OCI-LY3 (cell line): ENCODE measurements at regions not wholly inside any gene's neighbourhood (a gene's known extent, or its start where the extent isn't known, plus 50 kb on each side); places are given as distances from the start of the nearest gene placed in this dataset.

Experiments
- H2AFZ ChIP-seq: fragments of 200-600, 300-600 bp; shearing (Covaris generic); 2 replicates; pipeline ENCODE4 v1.6.0; 2014; ENCODE audit warnings: antibody characterized with exemption, low read depth, low read length
- H3K27ac ChIP-seq: fragments of 200-600, 300-600 bp; sonication (generic); 2 replicates; pipeline ENCODE4 v1.5.1; 2014; ENCODE audit warnings: mild to moderate bottlenecking, low read length, moderate library complexity, mixed read lengths
- H3K27me3 ChIP-seq: fragments of 200-600, 300-600 bp; sonication (generic); 2 replicates; pipeline ENCODE4 v1.6.1; 2014; ENCODE audit warnings: low read depth, low read length, mixed read lengths
- H3K36me3 ChIP-seq: fragments of 200-600, 300-600 bp; sonication (generic); replicated peaks from 2 replicates; pipeline ENCODE3; 2014; ENCODE audit warnings: low read depth, low read length, mixed read lengths
- H3K4me1 ChIP-seq: fragments of 300-600, 200-600 bp; sonication (generic); 2 replicates; pipeline ENCODE4 v1.6.1; 2014; ENCODE audit warnings: low read length, mixed read lengths
- H3K4me2 ChIP-seq: fragments of 200-600, 300-600 bp; sonication (generic); 2 replicates; pipeline ENCODE4 v1.6.1; 2014; ENCODE audit warnings: low read length, mixed read lengths
- H3K4me3 ChIP-seq: fragments of 300-600, 200-600 bp; sonication (generic); 2 replicates; pipeline ENCODE4 v1.5.1; 2014; ENCODE audit warnings: antibody characterized with exemption, mild to moderate bottlenecking, low read length, moderate library complexity
- H3K79me2 ChIP-seq: fragments of 300-600, 200-600 bp; shearing (Covaris generic); 2 replicates; pipeline ENCODE4 v1.6.1; 2014; ENCODE audit warnings: mild to moderate bottlenecking, low read length, mixed read lengths
- H3K9ac ChIP-seq: fragments of 300-600, 200-600 bp; shearing (Covaris generic); 2 replicates; pipeline ENCODE4 v1.6.0; 2014; ENCODE audit warnings: mild to moderate bottlenecking, low read length, moderate library complexity
- H3K9me3 ChIP-seq: fragments of 200-600, 300-600 bp; shearing (Covaris generic); 2 replicates; pipeline ENCODE4 v1.6.1; 2014; ENCODE audit warnings: low read length, mixed read lengths; ENCODE audit not compliant: insufficient read depth
- H4K20me1 ChIP-seq: fragments of 200-600, 300-600 bp; sonication (generic); 2 replicates; pipeline ENCODE4 v1.6.1; 2016; ENCODE audit warnings: low read length, mixed read lengths; ENCODE audit not compliant: insufficient read depth
- EZH2phosphoT487 ChIP-seq: fragments of 200-600 bp; shearing (Covaris generic); IDR thresholded peaks from 2 replicates; pipeline ENCODE4 v1.6.1; 2018; ENCODE audit warnings: antibody characterized with exemption, mixed run types, low read depth
- TF ChIP-seq, protein P1 (sequence below): fragments of 200-600, 300-600 bp; sonication (generic); IDR thresholded peaks from 2 replicates; pipeline ENCODE4 v1.5.1; 2014; ENCODE audit warnings: antibody characterized with exemption, low read length, low read depth

DNA sequence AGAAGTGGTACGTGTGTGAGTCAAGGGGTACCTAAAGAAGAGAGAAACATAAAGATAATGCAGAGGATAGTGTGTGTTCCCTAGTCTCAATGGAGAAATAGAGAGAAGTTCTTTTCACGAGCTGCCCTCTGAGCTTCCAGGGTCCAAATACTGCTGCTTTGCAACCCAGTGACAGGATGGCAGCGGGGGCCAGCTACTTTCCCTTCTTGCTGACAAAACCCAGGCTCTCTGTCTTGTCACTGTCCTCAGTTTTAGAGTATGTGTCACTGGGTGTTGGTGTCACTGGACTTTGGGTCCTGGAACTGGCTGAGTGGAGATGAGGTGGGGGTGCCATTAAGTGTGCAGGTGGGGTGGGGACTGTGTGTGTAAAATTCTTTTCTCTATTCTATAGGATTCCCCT, 265.6 kb downstream of the CDC5L start:
- Histone ChIP-seq H3K4me3 (no peak overlapping the region), H3K36me3 (no peaks in the 10 kb centered on the region), H3K4me1 (peaks cover 25% of the 10 kb centered on the region), H4K20me1 (no peaks in the 10 kb centered on the region), H3K4me2 (no peak overlapping the region), H3K9ac (no peak overlapping the region), H3K27me3 (peaks cover 9% of the 10 kb centered on the region), H2AFZ (no peak overlapping the region), H3K9me3 (no peaks in the 10 kb centered on the region), H3K79me2 (no peaks in the 10 kb centered on the region), H3K27ac (no peak overlapping the region)
- TF ChIP-seq, protein P1, sequence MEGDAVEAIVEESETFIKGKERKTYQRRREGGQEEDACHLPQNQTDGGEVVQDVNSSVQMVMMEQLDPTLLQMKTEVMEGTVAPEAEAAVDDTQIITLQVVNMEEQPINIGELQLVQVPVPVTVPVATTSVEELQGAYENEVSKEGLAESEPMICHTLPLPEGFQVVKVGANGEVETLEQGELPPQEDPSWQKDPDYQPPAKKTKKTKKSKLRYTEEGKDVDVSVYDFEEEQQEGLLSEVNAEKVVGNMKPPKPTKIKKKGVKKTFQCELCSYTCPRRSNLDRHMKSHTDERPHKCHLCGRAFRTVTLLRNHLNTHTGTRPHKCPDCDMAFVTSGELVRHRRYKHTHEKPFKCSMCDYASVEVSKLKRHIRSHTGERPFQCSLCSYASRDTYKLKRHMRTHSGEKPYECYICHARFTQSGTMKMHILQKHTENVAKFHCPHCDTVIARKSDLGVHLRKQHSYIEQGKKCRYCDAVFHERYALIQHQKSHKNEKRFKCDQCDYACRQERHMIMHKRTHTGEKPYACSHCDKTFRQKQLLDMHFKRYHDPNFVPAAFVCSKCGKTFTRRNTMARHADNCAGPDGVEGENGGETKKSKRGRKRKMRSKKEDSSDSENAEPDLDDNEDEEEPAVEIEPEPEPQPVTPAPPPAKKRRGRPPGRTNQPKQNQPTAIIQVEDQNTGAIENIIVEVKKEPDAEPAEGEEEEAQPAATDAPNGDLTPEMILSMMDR = no peak
- no peak for TF ChIP-seq EZH2phosphoT487

DNA sequence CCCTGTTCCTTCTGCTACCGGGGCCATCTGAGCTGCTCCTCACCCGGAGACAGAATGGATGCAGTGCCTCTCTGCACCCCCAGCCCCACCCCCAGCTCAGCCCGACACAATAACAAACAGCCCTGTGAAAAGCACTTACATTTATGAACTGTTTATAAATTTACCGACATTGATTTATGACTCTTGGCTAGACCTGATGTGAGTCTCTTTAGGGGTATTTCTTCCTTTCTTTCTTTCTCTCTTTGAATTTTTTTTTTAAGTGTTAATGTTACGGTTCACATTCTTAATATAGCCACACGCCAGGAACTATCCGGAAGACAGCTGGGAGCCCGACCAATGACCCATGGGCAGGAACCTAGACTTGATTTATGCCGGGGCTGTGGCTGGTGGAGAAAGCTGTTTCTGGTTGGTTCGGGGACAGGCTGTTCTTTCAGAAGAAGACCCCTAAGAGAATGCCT, 266.3 kb downstream of the CDC5L start:
- no peaks in the 10 kb centered on the region for H3K36me3 ChIP-seq
- peaks cover 9% of the 10 kb centered on the region for H3K27me3 ChIP-seq
- H3K27ac ChIP-seq = no peak overlapping the region
- H4K20me1 ChIP-seq = no peaks in the 10 kb centered on the region
- peak overlapping the region; percentile 5; the same call in 1 of the 2 replicates for H3K4me2 ChIP-seq
- H3K9ac ChIP-seq = no peak overlapping the region
- no peak overlapping the region for H2AFZ ChIP-seq
- H3K79me2 ChIP-seq = no peaks in the 10 kb centered on the region
- no peak overlapping the region for H3K4me3 ChIP-seq
- H3K9me3 ChIP-seq = 0 out of 2 replicates have a peak, but pooled peaks cover 3% of the 10 kb centered on the region
- peaks cover 25% of the 10 kb centered on the region for H3K4me1 ChIP-seq
- TF ChIP-seq, protein P1 = no peak
- no peak for TF ChIP-seq EZH2phosphoT487

- no peak for TF ChIP-seq EZH2phosphoT487
- TF ChIP-seq, protein P1 = peak; percentile 99
- H3K4me2 ChIP-seq = peak overlapping the region; percentile 78
- H2AFZ ChIP-seq = peak overlapping the region; percentile 96
- H3K36me3 ChIP-seq = no peaks in the 10 kb centered on the region
- no peaks in the 10 kb centered on the region for H4K20me1 ChIP-seq
- peaks cover 16% of the 10 kb centered on the region for H3K4me1 ChIP-seq
- H3K79me2 ChIP-seq = no peaks in the 10 kb centered on the region
- peak overlapping the region; percentile 57 for H3K4me3 ChIP-seq
- no peak overlapping the region for H3K27ac ChIP-seq
- 0 out of 2 replicates have a peak overlapping the region, but pooled peaks have one; percentile 16 for H3K9ac ChIP-seq
- peaks cover 9% of the 10 kb centered on the region for H3K27me3 ChIP-seq
- 0 out of 2 replicates have a peak, but pooled peaks cover 3% of the 10 kb centered on the region for H3K9me3 ChIP-seq
These were observed 268.2 kb downstream of the CDC5L start for GRCh38 chr6:44655412-44656342.

- no peak overlapping the region for H2AFZ ChIP-seq
- H3K9me3 ChIP-seq = 0 out of 2 replicates have a peak, but pooled peaks cover 3% of the 10 kb centered on the region
- peaks cover 16% of the 10 kb centered on the region for H3K4me1 ChIP-seq
- no peak overlapping the region for H3K4me3 ChIP-seq
- H3K27ac ChIP-seq = no peak overlapping the region
- no peak overlapping the region for H3K9ac ChIP-seq
- TF ChIP-seq, protein P1 = no peak
- no peak for TF ChIP-seq EZH2phosphoT487
- peaks cover 9% of the 10 kb centered on the region for H3K27me3 ChIP-seq
- H3K79me2 ChIP-seq = no peaks in the 10 kb centered on the region
- no peaks in the 10 kb centered on the region for H3K36me3 ChIP-seq
- H4K20me1 ChIP-seq = no peaks in the 10 kb centered on the region
- no peak overlapping the region for H3K4me2 ChIP-seq
These were observed 269.2 kb downstream of the CDC5L start for GRCh38 chr6:44656691-44657090.
